Smooth muscle cell (in vitro differentiated cells): ENCODE measurements at regions not wholly inside any gene's neighbourhood (a gene's known extent, or its start where the extent isn't known, plus 50 kb on each side); places are given as distances from the start of the nearest gene placed in this dataset.
A peak's percentile ranks its signal among the peaks of the same experiment; 100 is the strongest.

Source experiments
- DNase-seq: peaks from one replicate; lab custom pipeline; 2025; ENCODE audit not compliant: unreplicated experiment; lab: John Stamatoyannopoulos, UW
- H2AFZ ChIP-seq: fragments of 200-600 bp; sonication (generic); 2 replicates; pipeline ENCODE4 v1.6.0; 2016; ENCODE audit warnings: antibody characterized with exemption, low read depth, mild to moderate bottlenecking
- H3F3A ChIP-seq: fragments of 200-600 bp; sonication (generic); 2 replicates; pipeline ENCODE4 v1.6.0; 2017; ENCODE audit warnings: antibody characterized with exemption, low read depth
- H3K27ac ChIP-seq: fragments of 200-600 bp; sonication (generic); 2 replicates; pipeline ENCODE4 v1.5.1; 2016; ENCODE audit warnings: low read depth, mild to moderate bottlenecking
- H3K27me3 ChIP-seq: fragments of 200-600 bp; sonication (generic); 2 replicates; pipeline ENCODE4 v1.6.1; 2016; ENCODE audit warnings: low read depth, mild to moderate bottlenecking
- H3K36me3 ChIP-seq: fragments of 200-600 bp; sonication (generic); 2 replicates; pipeline ENCODE4 v1.5.1; 2016; ENCODE audit warnings: low read depth
- H3K4me1 ChIP-seq: fragments of 200-600 bp; sonication (generic); 2 replicates; pipeline ENCODE4 v1.5.1; 2016; ENCODE audit warnings: low read depth
- H3K4me2 ChIP-seq: fragments of 200-600 bp; sonication (generic); 2 replicates; pipeline ENCODE4 v1.6.0; 2016; ENCODE audit warnings: mild to moderate bottlenecking
- H3K4me3 ChIP-seq: fragments of 200-600 bp; sonication (generic); 2 replicates; pipeline ENCODE4 v1.5.1; 2016; ENCODE audit warnings: mild to moderate bottlenecking
- H3K79me2 ChIP-seq: fragments of 200-600 bp; sonication (generic); 2 replicates; pipeline ENCODE4 v1.6.0; 2016; ENCODE audit warnings: low read depth, mild to moderate bottlenecking
- H3K9ac ChIP-seq: fragments of 200-600 bp; sonication (generic); 2 replicates; pipeline ENCODE4 v1.6.0; 2016; ENCODE audit warnings: low read depth
- H3K9me3 ChIP-seq: fragments of 200-600 bp; sonication (generic); replicated peaks from 2 replicates; pipeline ENCODE4 v1.5.1; 2016; ENCODE audit warnings: low read depth
- H4K20me1 ChIP-seq: fragments of 200-600 bp; sonication (generic); 2 replicates; pipeline ENCODE4 v1.6.0; 2016; ENCODE audit warnings: low read depth
- CTCF ChIP-seq: fragments of 200-600 bp; sonication (generic); IDR thresholded peaks from 2 replicates; pipeline ENCODE4 v1.5.1; 2017; ENCODE audit warnings: borderline replicate concordance, mild to moderate bottlenecking, antibody characterized with exemption; ENCODE audit not compliant: insufficient read depth, poor library complexity, severe bottlenecking
- WGBS: methylation state at CpG from one replicate; pipeline ENCODE4 v1.1.7; 2016; ENCODE audit warnings: low lambda C conversion rate; 5-methylcytosine and 5-hydroxymethylcytosine counted together

DNA sequence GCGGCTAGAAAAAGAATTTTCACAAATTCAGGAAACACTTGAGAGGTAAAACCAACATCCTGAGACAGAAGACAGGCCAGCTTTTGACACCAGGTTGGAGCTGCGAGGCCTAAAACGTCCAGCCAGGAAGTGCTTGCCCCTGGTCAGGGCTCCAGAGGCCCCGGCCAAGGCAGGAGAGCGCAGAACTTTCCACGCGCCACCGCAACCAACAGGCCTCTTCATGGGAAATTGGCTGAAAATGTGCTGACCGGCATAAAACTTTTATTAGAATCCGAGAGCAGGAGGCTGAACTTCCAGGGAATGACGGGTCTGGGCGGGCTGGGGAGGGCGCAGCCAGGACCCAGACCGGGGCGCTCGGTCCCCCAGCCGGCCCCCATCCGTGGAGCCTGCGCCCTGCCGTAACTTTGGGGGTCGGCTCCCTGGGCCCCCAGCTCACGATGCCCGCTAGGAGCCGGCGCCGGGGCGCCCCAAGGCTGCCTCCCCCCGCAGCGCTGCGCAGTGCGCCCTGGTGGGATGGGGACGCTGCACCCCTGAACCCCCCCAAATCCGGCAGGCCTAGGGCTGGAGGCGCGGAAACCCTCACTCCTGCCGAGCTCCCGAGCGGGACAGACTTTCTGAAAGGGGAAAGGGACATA lies 414.0 kb upstream of the MKI67 start:
- H3F3A ChIP-seq, result peaks cover 11% of the 10 kb centered on the region
- H3K4me3 ChIP-seq, result peak overlapping the region; percentile 54
- H3K9me3 ChIP-seq, result no peaks in the 10 kb centered on the region
- H2AFZ ChIP-seq, result peak overlapping the region; percentile 91
- H3K36me3 ChIP-seq, result no peaks in the 10 kb centered on the region
- peaks cover 20% of the 10 kb centered on the region for H3K4me1 ChIP-seq
- 19% methylated on average over 32 of the region's 38 CpGs for WGBS
- H4K20me1 ChIP-seq, result no peaks in the 10 kb centered on the region
- no peak overlapping the region for H3K9ac ChIP-seq
- H3K27me3 ChIP-seq, result no peaks in the 10 kb centered on the region
- DNase-seq, result no peak
- H3K79me2 ChIP-seq, result no peaks in the 10 kb centered on the region
- H3K27ac ChIP-seq, result no peak overlapping the region
- TF ChIP-seq CTCF, result no peak
- peak overlapping the region; percentile 98 for H3K4me2 ChIP-seq

DNA sequence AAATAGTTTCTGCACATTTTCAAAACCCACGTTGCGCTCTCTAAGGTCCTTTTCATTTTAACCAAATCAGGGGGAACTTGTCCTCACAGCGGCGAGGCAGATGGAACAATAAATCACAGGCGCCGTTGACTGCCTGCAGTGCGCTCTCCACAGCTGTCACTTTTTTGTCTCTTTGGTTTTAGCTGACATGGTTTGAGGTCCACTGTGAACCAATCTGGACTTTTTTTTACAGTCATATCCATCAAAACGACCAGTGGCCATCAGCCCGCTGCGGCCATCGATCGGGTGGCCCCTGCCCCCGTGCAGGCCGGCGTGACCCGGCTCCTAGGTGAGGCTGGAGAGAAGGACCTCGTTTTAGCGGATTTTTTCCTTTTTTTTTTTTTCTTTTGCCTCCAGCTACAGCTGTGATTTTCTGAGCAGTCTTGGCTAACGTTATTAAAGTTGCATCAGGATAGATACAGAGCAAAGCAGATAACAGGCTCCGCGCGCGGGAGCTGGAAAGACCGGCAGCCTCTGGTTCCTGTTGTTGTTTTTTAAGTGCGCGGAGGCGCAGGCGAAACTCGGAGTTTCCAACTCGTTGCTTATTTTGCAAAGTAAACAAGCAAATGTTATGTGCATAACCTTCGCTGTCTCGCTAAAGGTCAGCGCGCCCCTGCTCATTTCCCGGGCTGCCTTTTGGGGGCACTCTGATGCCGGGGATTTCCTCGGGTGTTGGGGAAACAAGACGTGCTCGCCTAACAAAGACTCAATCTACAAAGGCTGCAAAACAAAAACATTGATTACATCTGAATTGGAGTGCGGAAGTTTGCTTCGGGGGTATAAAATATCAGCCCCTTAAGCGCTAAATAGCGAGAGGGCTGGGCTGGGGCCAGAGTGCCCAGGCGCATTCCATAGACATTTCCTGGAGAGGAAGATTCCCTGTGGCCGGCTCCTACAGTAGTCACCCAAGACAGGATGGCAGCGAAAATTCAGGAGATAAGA lies 414.8 kb upstream of the MKI67 start:
- 3% methylated on average over 46 of the region's 46 CpGs for WGBS
- H3K27ac ChIP-seq, result no peak overlapping the region

DNA sequence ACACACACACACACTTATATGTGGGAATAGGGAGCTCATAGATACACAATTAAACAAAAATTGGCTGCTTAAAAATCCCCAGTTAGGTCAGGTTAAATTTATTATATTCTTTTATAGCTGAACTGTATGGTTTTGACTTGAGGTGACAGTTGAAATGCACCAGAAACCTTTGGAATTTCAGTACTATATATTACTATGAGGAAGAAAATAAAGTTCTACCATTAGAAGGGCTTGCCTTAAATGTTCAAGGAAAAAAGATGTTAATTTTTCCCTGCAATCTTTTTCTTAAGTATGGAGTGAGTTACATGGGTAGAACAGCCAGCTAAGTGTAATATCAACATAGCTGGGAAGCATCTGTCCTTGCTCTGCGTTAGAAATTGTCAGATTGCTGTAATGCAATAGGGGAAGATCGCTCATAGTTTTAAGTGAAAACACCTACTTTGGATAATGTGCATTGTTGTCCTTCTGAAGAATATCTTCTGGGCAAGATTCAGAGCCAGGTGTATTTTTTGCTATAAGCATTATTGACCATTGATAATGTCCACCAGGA lies 415.8 kb upstream of the MKI67 start:
- WGBS, result 63% methylated on average over 2 of the region's 2 CpGs
- Histone ChIP-seq H2AFZ (no peak overlapping the region), H3K36me3 (no peaks in the 10 kb centered on the region), H3F3A (peaks cover 11% of the 10 kb centered on the region), H4K20me1 (no peaks in the 10 kb centered on the region), H3K4me2 (no peak overlapping the region), H3K4me3 (no peak overlapping the region), H3K27me3 (no peaks in the 10 kb centered on the region), H3K9me3 (no peaks in the 10 kb centered on the region), H3K79me2 (no peaks in the 10 kb centered on the region), H3K4me1 (peaks cover 20% of the 10 kb centered on the region), H3K9ac (no peak overlapping the region), H3K27ac (no peak overlapping the region)
- TF ChIP-seq CTCF, result no peak
- no peak for DNase-seq

More for the DNA sequence above, 414.8 kb upstream of the MKI67 start:
- Histone ChIP-seq H3K4me2 (peak overlapping the region; percentile 98), H3K9me3 (no peaks in the 10 kb centered on the region), H3K36me3 (no peaks in the 10 kb centered on the region), H3K4me3 (peak overlapping the region; percentile 54), H3F3A (peaks cover 11% of the 10 kb centered on the region), H3K4me1 (peaks cover 20% of the 10 kb centered on the region), H2AFZ (peak overlapping the region; percentile 91), H3K79me2 (no peaks in the 10 kb centered on the region), H3K9ac (no peak overlapping the region), H3K27me3 (no peaks in the 10 kb centered on the region), H4K20me1 (no peaks in the 10 kb centered on the region)
- no peak for TF ChIP-seq CTCF
- DNase-seq, result no peak
